Gastrocnemius medialis (tissue), 4 donors: ENCODE measurements at regions not wholly inside any gene's neighbourhood (a gene's known extent, or its start where the extent isn't known, plus 50 kb on each side); places are given as distances from the start of the nearest gene placed in this dataset.

Experiments
- CTCF ChIP-seq, 5 experiments: fragments of 450-650 bp in 3 of 5; fragments of 200-600 bp in 2 of 5; sonication (generic) in 2 of 5; IDR thresholded peaks in 4 of 5; conservative IDR thresholded peaks in 1 of 5; 1 replicate in 4 of 5; 2 replicates in 1 of 5; pipeline ENCODE4 v1.5.1; 2016 to 2019; ENCODE audit warnings: antibody characterized with exemption in 5 of 5, mild to moderate bottlenecking in 3 of 5, moderate library complexity in 3 of 5
- POLR2A ChIP-seq, 2 donors: fragments of 450-650 bp; IDR thresholded peaks; one replicate each; pipeline ENCODE4 v1.6.1; 2017; ENCODE audit warnings: antibody characterized with exemption in 2 of 2, mild to moderate bottlenecking in 2 of 2, moderate library complexity in 2 of 2

- TF ChIP-seq POLR2A (IDR thresholded peaks at IDR 0.05) (no peak), CTCF (IDR thresholded peaks at IDR 0.05 in 4 of 5, conservative IDR thresholded peaks at IDR 0.05 in 1 of 5) (no peak)
Observed at GRCh38 chr4:38290366-38290765, 330.2 kb downstream of the PTTG2 start.
